ENCODE measurements at regions not wholly inside any gene's neighbourhood (a gene's known extent, or its start where the extent isn't known, plus 50 kb on each side); places are given as distances from the start of the nearest gene placed in this dataset.

DNA sequence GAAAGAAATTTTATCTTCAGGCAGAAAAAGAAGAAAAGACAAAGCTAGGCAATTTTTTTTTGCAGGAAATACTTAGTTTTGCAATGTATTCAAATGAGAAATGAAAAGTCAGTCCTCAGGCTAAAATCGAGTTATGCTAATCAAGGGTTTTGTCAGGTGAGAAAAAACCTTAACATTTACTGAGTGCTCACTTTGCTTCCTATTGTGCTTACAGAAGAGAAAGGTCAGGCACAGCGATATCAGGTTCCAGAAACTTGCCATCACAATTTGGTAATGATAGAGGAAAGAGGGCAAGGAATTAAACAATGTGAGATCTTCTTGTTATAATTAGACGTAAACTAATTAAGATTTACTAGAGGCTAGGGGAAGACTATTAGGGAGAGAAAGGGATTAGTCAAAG lies 431.7 kb upstream of the CTNND2 start:
- no peaks in the 10 kb centered on the region for H3K9me3 ChIP-seq
- no peak overlapping the region for H3K27ac ChIP-seq
- DNase-seq (ENCODE audit: low spot score): no peak
- no peaks in the 10 kb centered on the region for H3K4me1 ChIP-seq
- H3K4me3 ChIP-seq: no peak overlapping the region
- no peaks in the 10 kb centered on the region for H3K36me3 ChIP-seq
- TF ChIP-seq, protein P1, sequence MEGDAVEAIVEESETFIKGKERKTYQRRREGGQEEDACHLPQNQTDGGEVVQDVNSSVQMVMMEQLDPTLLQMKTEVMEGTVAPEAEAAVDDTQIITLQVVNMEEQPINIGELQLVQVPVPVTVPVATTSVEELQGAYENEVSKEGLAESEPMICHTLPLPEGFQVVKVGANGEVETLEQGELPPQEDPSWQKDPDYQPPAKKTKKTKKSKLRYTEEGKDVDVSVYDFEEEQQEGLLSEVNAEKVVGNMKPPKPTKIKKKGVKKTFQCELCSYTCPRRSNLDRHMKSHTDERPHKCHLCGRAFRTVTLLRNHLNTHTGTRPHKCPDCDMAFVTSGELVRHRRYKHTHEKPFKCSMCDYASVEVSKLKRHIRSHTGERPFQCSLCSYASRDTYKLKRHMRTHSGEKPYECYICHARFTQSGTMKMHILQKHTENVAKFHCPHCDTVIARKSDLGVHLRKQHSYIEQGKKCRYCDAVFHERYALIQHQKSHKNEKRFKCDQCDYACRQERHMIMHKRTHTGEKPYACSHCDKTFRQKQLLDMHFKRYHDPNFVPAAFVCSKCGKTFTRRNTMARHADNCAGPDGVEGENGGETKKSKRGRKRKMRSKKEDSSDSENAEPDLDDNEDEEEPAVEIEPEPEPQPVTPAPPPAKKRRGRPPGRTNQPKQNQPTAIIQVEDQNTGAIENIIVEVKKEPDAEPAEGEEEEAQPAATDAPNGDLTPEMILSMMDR (IDR thresholded peaks at IDR 0.05): no peak
- H3K27me3 ChIP-seq: no peaks in the 10 kb centered on the region

DNA sequence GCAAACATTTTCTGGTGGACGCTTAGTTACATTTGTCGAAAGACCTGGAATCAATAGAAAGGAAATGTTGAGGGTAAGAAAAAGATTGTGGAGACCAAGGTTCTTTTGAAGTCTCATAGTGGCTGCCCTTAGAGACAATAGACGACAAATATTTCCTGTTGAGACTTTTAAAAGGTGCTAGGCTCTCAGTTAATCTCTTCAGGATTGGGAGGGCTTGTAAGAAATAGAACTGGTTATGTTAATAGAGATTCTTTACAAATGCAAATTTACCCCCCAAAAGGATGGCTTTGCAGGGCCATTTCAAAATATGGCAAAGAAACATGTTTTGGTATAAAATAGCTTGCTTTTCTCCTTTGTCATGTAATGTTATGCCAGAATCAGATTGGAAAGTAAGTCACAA lies 428.2 kb upstream of the CTNND2 start:
- Histone ChIP-seq H3K27me3 (no peaks in the 10 kb centered on the region), H3K27ac (no peak overlapping the region), H3K36me3 (no peaks in the 10 kb centered on the region), H3K4me3 (no peak overlapping the region), H3K4me1 (no peaks in the 10 kb centered on the region), H3K9me3 (peaks cover 0 to 3% of the 10 kb centered on the region in 2 donors)
- TF ChIP-seq, protein P1 (IDR thresholded peaks at IDR 0.05): no peak
- DNase-seq (ENCODE audit: low spot score): no peak

- H3K4me3 ChIP-seq: no peak overlapping the region
- H3K27me3 ChIP-seq: no peaks in the 10 kb centered on the region
- H3K9me3 ChIP-seq: peaks cover 0 to 3% of the 10 kb centered on the region in 2 donors
- TF ChIP-seq, protein P1 (IDR thresholded peaks at IDR 0.05): no peak
- H3K27ac ChIP-seq: no peak overlapping the region
- no peaks in the 10 kb centered on the region for H3K36me3 ChIP-seq
- DNase-seq (ENCODE audit: low spot score): no peak
- no peaks in the 10 kb centered on the region for H3K4me1 ChIP-seq
These were observed 426.8 kb upstream of the CTNND2 start for GRCh38 chr5:12330993-12331588.

DNA sequence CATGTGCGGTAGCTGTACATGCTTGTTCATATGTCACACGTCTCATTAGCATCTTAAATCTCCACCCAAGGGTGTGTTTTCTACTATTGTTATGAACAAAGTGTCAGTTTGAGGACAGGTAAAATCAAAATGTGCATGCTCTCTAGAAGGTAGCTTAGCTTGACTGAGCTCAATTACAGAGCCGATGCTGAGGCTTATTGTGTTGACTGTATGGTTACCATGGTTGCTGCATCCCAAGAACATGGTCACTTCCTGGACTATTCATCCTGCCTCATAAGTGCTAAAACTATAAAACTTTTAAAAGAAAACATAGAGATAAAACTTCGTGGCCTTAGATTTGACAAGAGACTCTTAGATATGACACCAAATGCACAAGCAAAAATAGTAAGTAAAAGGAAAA lies 426.1 kb upstream of the CTNND2 start:
- Histone ChIP-seq H3K27me3 (no peaks in the 10 kb centered on the region), H3K4me3 (no peak overlapping the region), H3K4me1 (no peaks in the 10 kb centered on the region), H3K36me3 (no peaks in the 10 kb centered on the region), H3K27ac (no peak overlapping the region), H3K9me3 (peaks cover 0 to 3% of the 10 kb centered on the region in 2 donors)
- DNase-seq (ENCODE audit: low spot score): no peak
- TF ChIP-seq, protein P1 (IDR thresholded peaks at IDR 0.05): no peak

DNA sequence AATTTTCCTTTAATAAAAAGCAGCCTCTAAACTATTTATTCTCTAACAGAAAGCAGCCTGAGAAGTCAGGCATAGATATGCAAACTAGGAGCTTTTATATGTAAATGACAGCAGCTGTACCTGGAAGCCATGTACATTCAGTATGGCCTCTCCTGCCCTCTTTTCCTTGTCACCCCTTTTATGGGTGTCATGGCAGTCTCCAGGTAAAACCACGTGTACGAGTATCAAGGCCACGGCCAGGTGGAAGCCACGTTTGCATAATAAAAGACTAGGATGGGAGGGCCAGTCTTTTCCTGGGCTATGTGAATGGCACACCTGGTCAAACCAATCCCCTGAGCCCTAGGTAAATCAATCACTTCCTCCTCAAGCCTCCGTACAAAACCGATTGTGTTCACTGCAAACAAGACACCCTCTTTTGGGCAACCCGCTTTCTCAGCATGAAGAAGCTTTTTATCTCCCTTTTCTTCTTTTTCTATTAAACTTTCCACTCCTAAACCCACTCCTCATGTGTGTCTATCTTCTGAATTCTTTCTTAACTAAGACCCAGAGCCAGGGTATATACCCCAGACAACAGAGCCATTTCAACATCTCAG lies 419.5 kb upstream of the CTNND2 start:
- H3K27ac ChIP-seq: no peak overlapping the region
- no peaks in the 10 kb centered on the region for H3K27me3 ChIP-seq
- peaks cover 0 to 2% of the 10 kb centered on the region in 2 donors for H3K9me3 ChIP-seq
- H3K36me3 ChIP-seq: no peaks in the 10 kb centered on the region
- no peak for DNase-seq (ENCODE audit: low spot score)
- H3K4me3 ChIP-seq: no peak overlapping the region
- TF ChIP-seq, protein P1 (IDR thresholded peaks at IDR 0.05): no peak
- H3K4me1 ChIP-seq: no peaks in the 10 kb centered on the region

DNA sequence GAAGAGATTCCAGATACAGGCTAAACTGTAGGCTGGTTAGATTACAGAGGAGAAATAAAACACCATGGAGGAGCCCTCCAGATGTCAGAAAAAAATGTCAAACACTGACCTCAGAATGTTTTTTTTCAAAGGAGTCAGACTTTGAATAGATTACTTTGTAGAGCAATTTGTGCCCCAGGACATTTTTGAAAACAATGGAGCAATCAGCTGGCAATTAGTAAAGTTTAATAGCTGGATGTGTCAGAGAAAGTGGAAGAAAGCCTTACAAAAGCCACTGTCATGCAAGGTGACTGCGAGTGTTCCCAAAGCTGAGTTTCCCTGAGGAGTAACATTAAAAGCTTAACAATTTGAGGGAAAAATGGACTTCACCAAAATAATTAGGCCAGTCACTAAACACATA lies 417.8 kb upstream of the CTNND2 start:
- no peaks in the 10 kb centered on the region for H3K9me3 ChIP-seq

More for the DNA sequence above, 417.8 kb upstream of the CTNND2 start:
- no peaks in the 10 kb centered on the region for H3K4me1 ChIP-seq
- no peak overlapping the region for H3K4me3 ChIP-seq
- no peak for DNase-seq (ENCODE audit: low spot score)
- no peaks in the 10 kb centered on the region for H3K27me3 ChIP-seq
- no peaks in the 10 kb centered on the region for H3K36me3 ChIP-seq
- no peak overlapping the region for H3K27ac ChIP-seq
- TF ChIP-seq, protein P1 (IDR thresholded peaks at IDR 0.05): no peak
